Liver (tissue), 8 donors: ENCODE measurements at regions not wholly inside any gene's neighbourhood (a gene's known extent, or its start where the extent isn't known, plus 50 kb on each side); places are given as distances from the start of the nearest gene placed in this dataset.

Experiments used
- DNase-seq: peaks from one replicate; pipeline ENCODE4 v3.0.0-alpha.2; 2017; ENCODE audit warnings: low spot score
- H3K27ac ChIP-seq, 2 donors: one replicate each; pipeline ENCODE4 v1.7.0; 2013; ENCODE audit warnings: inconsistent platforms in 2 of 2, low read length in 2 of 2, control low read depth in 1 of 2, low read depth in 1 of 2, mild to moderate bottlenecking in 1 of 2
- H3K27me3 ChIP-seq, 4 donors: one replicate each; pipeline versions ENCODE4 v1.6.1 to v1.7.0; 2013; ENCODE audit warnings: low read length in 3 of 4, inconsistent platforms in 1 of 4, mild to moderate bottlenecking in 1 of 4, moderate library complexity in 1 of 4; ENCODE audit not compliant: control insufficient read depth in 4 of 4, insufficient read depth in 4 of 4
- H3K36me3 ChIP-seq, 4 donors: one replicate each; pipeline versions ENCODE4 v1.6.1 to v1.7.0; 2013; ENCODE audit warnings: low read length in 3 of 4, mild to moderate bottlenecking in 3 of 4, low read depth in 1 of 4, moderate library complexity in 1 of 4; ENCODE audit not compliant: control insufficient read depth in 4 of 4, insufficient read depth in 3 of 4
- H3K4me1 ChIP-seq, 4 donors: one replicate each; pipeline versions ENCODE4 v1.6.1 to v1.7.0; 2013; ENCODE audit warnings: low read length in 3 of 4, mild to moderate bottlenecking in 3 of 4, moderate library complexity in 1 of 4; ENCODE audit not compliant: control insufficient read depth in 4 of 4, insufficient read depth in 4 of 4
- H3K4me3 ChIP-seq, 3 donors: one replicate each; pipeline versions ENCODE4 v1.6.1 to v1.7.0; 2013; ENCODE audit warnings: low read length in 3 of 3, control low read depth in 1 of 3, low read depth in 1 of 3, mild to moderate bottlenecking in 1 of 3
- H3K9ac ChIP-seq, 2 donors: one replicate each; pipeline ENCODE4 v1.7.0; 2013; ENCODE audit warnings: low read length in 2 of 2, mild to moderate bottlenecking in 2 of 2, moderate library complexity in 2 of 2, control low read depth in 1 of 2, low read depth in 1 of 2
- H3K9me3 ChIP-seq, 4 donors: one replicate each; pipeline versions ENCODE4 v1.6.1 to v1.7.0; 2013; ENCODE audit warnings: low read length in 3 of 4; ENCODE audit not compliant: control insufficient read depth in 4 of 4
- EGR1 ChIP-seq, 2 donors: IDR thresholded peaks; 2 replicates each; pipeline ENCODE4 v1.6.1; 2016 to 2018; ENCODE audit warnings: antibody characterized with exemption in 2 of 2, low read depth in 2 of 2
- FOXA1 ChIP-seq: IDR thresholded peaks from 2 replicates; pipeline ENCODE4 v1.6.1; 2016; ENCODE audit warnings: antibody characterized with exemption
- FOXA2 ChIP-seq: IDR thresholded peaks from 2 replicates; pipeline ENCODE4 v1.6.1; 2016; ENCODE audit warnings: antibody characterized with exemption
- GABPA ChIP-seq, 2 donors: IDR thresholded peaks in 1 of 2; conservative IDR thresholded peaks in 1 of 2; 2 replicates each; pipeline ENCODE4 v1.6.1; 2016; ENCODE audit warnings: antibody characterized with exemption in 2 of 2, mild to moderate bottlenecking in 1 of 2, moderate library complexity in 1 of 2
- HNF4A ChIP-seq, 2 donors: conservative IDR thresholded peaks; 2 replicates each; pipeline ENCODE4 v1.6.1; 2016; ENCODE audit warnings: antibody characterized with exemption in 2 of 2, mild to moderate bottlenecking in 2 of 2
- JUND ChIP-seq, 2 donors: IDR thresholded peaks; 2 replicates each; pipeline ENCODE4 v1.6.1; 2016; ENCODE audit warnings: antibody characterized with exemption in 2 of 2
- NR2F2 ChIP-seq: IDR thresholded peaks from 2 replicates; pipeline ENCODE4 v1.6.1; 2016; ENCODE audit warnings: antibody characterized with exemption
- RAD21 ChIP-seq, 2 donors: IDR thresholded peaks; 2 replicates each; pipeline ENCODE4 v1.6.1; 2016; ENCODE audit warnings: antibody characterized with exemption in 2 of 2, mild to moderate bottlenecking in 2 of 2
- SP1 ChIP-seq: IDR thresholded peaks from 2 replicates; pipeline ENCODE4 v1.6.1; 2018; ENCODE audit warnings: antibody characterized with exemption, mild to moderate bottlenecking
- TAF1 ChIP-seq: conservative IDR thresholded peaks from 2 replicates; pipeline ENCODE4 v1.6.1; 2016; ENCODE audit warnings: antibody characterized with exemption, mild to moderate bottlenecking
- YY1 ChIP-seq: IDR thresholded peaks from 2 replicates; pipeline ENCODE4 v1.6.1; 2016; ENCODE audit warnings: antibody characterized with exemption, mild to moderate bottlenecking
- WGBS: extraction: QIAGEN DNeasy Blood & Tissue Kit; methylation state at CpG from one replicate; pipeline ENCODE4 v1.1.7; 2013; 5-methylcytosine and 5-hydroxymethylcytosine counted together
- TF ChIP-seq, protein P1 (sequence below): IDR thresholded peaks from 2 replicates; pipeline ENCODE4 v1.6.1; 2016; ENCODE audit warnings: antibody characterized with exemption
- TF ChIP-seq, protein P2 (sequence below): fragments of 150-350 bp; IDR thresholded peaks from 2 replicates; pipeline ENCODE4 v1.5.1; 2017; ENCODE audit warnings: improper control_type of control experiment, low read depth, low read length; ENCODE audit not compliant: missing input control
- TF ChIP-seq, protein P3 (sequence below): IDR thresholded peaks from 2 replicates; pipeline ENCODE4 v1.6.1; 2016; ENCODE audit warnings: antibody characterized with exemption, mild to moderate bottlenecking
- TF ChIP-seq, protein P4 (sequence below): IDR thresholded peaks from 2 replicates; pipeline ENCODE4 v1.6.1; 2016; ENCODE audit warnings: antibody characterized with exemption
- donor health status: healthy.
- donor health status: healthy.
- donor health status: healthy.
- donor health status: healthy.
- donor health status: healthy.

DNA sequence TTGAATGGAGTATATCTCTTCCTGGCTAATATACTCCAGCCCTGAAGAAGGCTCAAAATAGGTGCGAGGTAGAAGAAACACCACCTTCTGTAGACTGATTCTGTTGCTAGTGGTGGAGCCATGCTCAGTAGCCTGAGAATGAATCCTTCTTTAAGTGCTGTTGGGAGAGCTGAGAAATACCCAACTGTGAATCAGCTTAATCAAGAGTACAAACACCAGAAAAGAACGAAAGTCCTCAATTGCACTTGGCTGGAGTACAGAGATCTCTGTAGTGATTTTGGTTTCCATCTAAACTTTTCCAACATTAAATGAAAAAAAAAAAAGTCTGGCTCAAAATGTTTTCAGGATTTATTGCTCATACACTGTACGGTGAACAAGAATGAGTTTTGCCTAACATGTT, 619.1 kb downstream of the METTL15 start:
- Histone ChIP-seq H3K36me3 (no peaks in the 10 kb centered on the region), H3K4me3 (no peak overlapping the region), H3K9ac (no peak overlapping the region), H3K27ac (no peak overlapping the region), H3K27me3 (no peaks in the 10 kb centered on the region), H3K9me3 (no peaks in the 10 kb centered on the region), H3K4me1 (peaks cover 0 to 10% (median 3%) of the 10 kb centered on the region in 4 donors)
- DNase-seq: no peak
- TF ChIP-seq EGR1 (IDR thresholded peaks at IDR 0.05; ENCODE audit: low read depth in 2 of 2): no peak
- TF ChIP-seq, protein P1, sequence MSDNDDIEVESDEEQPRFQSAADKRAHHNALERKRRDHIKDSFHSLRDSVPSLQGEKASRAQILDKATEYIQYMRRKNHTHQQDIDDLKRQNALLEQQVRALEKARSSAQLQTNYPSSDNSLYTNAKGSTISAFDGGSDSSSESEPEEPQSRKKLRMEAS: no peak
- no peak for TF ChIP-seq HNF4A (conservative IDR thresholded peaks at IDR 0.05)
- TF ChIP-seq YY1: no peak
- no peak for TF ChIP-seq NR2F2
- TF ChIP-seq, protein P2, sequence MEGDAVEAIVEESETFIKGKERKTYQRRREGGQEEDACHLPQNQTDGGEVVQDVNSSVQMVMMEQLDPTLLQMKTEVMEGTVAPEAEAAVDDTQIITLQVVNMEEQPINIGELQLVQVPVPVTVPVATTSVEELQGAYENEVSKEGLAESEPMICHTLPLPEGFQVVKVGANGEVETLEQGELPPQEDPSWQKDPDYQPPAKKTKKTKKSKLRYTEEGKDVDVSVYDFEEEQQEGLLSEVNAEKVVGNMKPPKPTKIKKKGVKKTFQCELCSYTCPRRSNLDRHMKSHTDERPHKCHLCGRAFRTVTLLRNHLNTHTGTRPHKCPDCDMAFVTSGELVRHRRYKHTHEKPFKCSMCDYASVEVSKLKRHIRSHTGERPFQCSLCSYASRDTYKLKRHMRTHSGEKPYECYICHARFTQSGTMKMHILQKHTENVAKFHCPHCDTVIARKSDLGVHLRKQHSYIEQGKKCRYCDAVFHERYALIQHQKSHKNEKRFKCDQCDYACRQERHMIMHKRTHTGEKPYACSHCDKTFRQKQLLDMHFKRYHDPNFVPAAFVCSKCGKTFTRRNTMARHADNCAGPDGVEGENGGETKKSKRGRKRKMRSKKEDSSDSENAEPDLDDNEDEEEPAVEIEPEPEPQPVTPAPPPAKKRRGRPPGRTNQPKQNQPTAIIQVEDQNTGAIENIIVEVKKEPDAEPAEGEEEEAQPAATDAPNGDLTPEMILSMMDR: no peak
- no peak for TF ChIP-seq FOXA2
- TF ChIP-seq TAF1: no peak
- TF ChIP-seq FOXA1: no peak
- TF ChIP-seq SP1: no peak
- TF ChIP-seq JUND (IDR thresholded peaks at IDR 0.05): no peak
- TF ChIP-seq, protein P3, sequence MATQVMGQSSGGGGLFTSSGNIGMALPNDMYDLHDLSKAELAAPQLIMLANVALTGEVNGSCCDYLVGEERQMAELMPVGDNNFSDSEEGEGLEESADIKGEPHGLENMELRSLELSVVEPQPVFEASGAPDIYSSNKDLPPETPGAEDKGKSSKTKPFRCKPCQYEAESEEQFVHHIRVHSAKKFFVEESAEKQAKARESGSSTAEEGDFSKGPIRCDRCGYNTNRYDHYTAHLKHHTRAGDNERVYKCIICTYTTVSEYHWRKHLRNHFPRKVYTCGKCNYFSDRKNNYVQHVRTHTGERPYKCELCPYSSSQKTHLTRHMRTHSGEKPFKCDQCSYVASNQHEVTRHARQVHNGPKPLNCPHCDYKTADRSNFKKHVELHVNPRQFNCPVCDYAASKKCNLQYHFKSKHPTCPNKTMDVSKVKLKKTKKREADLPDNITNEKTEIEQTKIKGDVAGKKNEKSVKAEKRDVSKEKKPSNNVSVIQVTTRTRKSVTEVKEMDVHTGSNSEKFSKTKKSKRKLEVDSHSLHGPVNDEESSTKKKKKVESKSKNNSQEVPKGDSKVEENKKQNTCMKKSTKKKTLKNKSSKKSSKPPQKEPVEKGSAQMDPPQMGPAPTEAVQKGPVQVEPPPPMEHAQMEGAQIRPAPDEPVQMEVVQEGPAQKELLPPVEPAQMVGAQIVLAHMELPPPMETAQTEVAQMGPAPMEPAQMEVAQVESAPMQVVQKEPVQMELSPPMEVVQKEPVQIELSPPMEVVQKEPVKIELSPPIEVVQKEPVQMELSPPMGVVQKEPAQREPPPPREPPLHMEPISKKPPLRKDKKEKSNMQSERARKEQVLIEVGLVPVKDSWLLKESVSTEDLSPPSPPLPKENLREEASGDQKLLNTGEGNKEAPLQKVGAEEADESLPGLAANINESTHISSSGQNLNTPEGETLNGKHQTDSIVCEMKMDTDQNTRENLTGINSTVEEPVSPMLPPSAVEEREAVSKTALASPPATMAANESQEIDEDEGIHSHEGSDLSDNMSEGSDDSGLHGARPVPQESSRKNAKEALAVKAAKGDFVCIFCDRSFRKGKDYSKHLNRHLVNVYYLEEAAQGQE: no peak
- no peak for TF ChIP-seq RAD21 (IDR thresholded peaks at IDR 0.05)
- WGBS: 83% methylated on average over 3 of the region's 3 CpGs

DNA sequence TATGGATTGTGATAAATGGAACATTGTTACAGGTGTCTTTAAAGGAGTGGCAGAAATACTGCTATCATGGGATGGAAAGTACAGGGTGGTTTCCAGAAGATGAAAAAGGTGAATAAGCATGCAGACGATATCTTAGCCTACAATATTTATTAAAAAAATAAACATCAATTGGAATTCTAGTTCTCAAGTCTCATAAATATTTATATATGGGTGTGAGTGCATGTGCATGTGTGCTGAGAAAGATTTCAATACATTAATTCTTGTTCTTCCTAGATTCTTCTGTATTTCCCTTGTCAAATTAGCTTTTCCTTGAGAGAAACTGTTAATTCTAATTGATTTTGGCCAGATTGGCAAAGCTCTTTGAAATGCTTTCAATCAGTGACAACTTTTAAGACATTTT, 618.2 kb downstream of the METTL15 start:
- TF ChIP-seq, protein P4, sequence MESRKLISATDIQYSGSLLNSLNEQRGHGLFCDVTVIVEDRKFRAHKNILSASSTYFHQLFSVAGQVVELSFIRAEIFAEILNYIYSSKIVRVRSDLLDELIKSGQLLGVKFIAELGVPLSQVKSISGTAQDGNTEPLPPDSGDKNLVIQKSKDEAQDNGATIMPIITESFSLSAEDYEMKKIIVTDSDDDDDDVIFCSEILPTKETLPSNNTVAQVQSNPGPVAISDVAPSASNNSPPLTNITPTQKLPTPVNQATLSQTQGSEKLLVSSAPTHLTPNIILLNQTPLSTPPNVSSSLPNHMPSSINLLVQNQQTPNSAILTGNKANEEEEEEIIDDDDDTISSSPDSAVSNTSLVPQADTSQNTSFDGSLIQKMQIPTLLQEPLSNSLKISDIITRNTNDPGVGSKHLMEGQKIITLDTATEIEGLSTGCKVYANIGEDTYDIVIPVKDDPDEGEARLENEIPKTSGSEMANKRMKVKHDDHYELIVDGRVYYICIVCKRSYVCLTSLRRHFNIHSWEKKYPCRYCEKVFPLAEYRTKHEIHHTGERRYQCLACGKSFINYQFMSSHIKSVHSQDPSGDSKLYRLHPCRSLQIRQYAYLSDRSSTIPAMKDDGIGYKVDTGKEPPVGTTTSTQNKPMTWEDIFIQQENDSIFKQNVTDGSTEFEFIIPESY: no peak
- TF ChIP-seq GABPA (IDR thresholded peaks at IDR 0.05 in 1 of 2, conservative IDR thresholded peaks at IDR 0.05 in 1 of 2): no peak
- no peaks in the 10 kb centered on the region for H3K9me3 ChIP-seq
- H3K27me3 ChIP-seq: no peaks in the 10 kb centered on the region
- no peak overlapping the region for H3K27ac ChIP-seq
- WGBS: 69% methylated on average over 1 of the region's 1 CpG
- H3K36me3 ChIP-seq: no peaks in the 10 kb centered on the region
- DNase-seq: no peak
- peaks cover 0 to 10% (median 3%) of the 10 kb centered on the region in 4 donors for H3K4me1 ChIP-seq
- no peak overlapping the region for H3K9ac ChIP-seq
- no peak overlapping the region for H3K4me3 ChIP-seq
